UCSD-AML1 (cell line): ENCODE measurements at regions not wholly inside any gene's neighbourhood (a gene's known extent, or its start where the extent isn't known, plus 50 kb on each side); places are given as distances from the start of the nearest gene placed in this dataset.
A peak's percentile ranks its signal among the peaks of the same experiment; 100 is the strongest.
"Not testable (repeated sequence)": the region's sequence is repeated elsewhere in the genome, so short reads cannot be mapped to it uniquely, and the experiment has no call there.

Source experiments
- DNase-seq: peaks from one replicate; lab custom pipeline; 2025; ENCODE audit not compliant: unreplicated experiment; lab: John Stamatoyannopoulos, UW

- DNase-seq, result no peak
Measured at GRCh38 chr7:24129597-24129996, 154.4 kb upstream of the NPY start.

GRCh38 chr7:24130631-24131030, 153.4 kb upstream of the NPY start:
- DNase-seq, result no peak

- DNase-seq, result peak; percentile 11
Measured at GRCh38 chr7:24133691-24134090, 150.3 kb upstream of the NPY start.

- DNase-seq, result no peak
Measured at GRCh38 chr7:24134535-24134934, 149.5 kb upstream of the NPY start.

GRCh38 chr7:24135003-24135817, 148.8 kb upstream of the NPY start:
- no peak for DNase-seq

GRCh38 chr7:24137338-24137737, 146.7 kb upstream of the NPY start:
- no peak for DNase-seq

- no peak for DNase-seq
Measured at GRCh38 chr7:24138343-24138742, 145.6 kb upstream of the NPY start.

- DNase-seq, result no peak
Measured at GRCh38 chr7:24140001-24140400, 144.0 kb upstream of the NPY start.

GRCh38 chr7:24141874-24142509, 142.0 kb upstream of the NPY start:
- no peak for DNase-seq

GRCh38 chr7:24143547-24143946, 140.4 kb upstream of the NPY start:
- DNase-seq, result no peak

GRCh38 chr7:24151944-24152343, 132.0 kb upstream of the NPY start:
- no peak for DNase-seq

GRCh38 chr7:24152356-24152755, 131.6 kb upstream of the NPY start:
- DNase-seq, result no peak

- DNase-seq, result no peak
Measured at GRCh38 chr7:24152877-24153472, 131.0 kb upstream of the NPY start.

- DNase-seq, result no peak
Measured at GRCh38 chr7:24157666-24158065, 126.3 kb upstream of the NPY start.

GRCh38 chr7:24158975-24159374, 125.0 kb upstream of the NPY start:
- no peak for DNase-seq

GRCh38 chr7:24164401-24164800, 119.6 kb upstream of the NPY start:
- no peak for DNase-seq

- no peak for DNase-seq
Measured at GRCh38 chr7:24169077-24169624, 114.8 kb upstream of the NPY start.

- DNase-seq, result not testable (repeated sequence)
Measured at GRCh38 chr7:24171951-24172350, 112.0 kb upstream of the NPY start.

- no peak for DNase-seq
Measured at GRCh38 chr7:24172856-24173255, 111.1 kb upstream of the NPY start.

- no peak for DNase-seq
Measured at GRCh38 chr7:24175603-24176002, 108.4 kb upstream of the NPY start.

GRCh38 chr7:24178811-24179570, 105.0 kb upstream of the NPY start:
- DNase-seq, result no peak
